GM21529 (cell line): ENCODE measurements at regions not wholly inside any gene's neighbourhood (a gene's known extent, or its start where the extent isn't known, plus 50 kb on each side); places are given as distances from the start of the nearest gene placed in this dataset.
A peak's percentile ranks its signal among the peaks of the same experiment; 100 is the strongest.
"Not testable (repeated sequence)": the region's sequence is repeated elsewhere in the genome, so short reads cannot be mapped to it uniquely, and the experiment has no call there.

Experiments
- ATAC-seq: cut with Tn5 transposase; IDR thresholded peaks from one replicate; pipeline ENCODE4 v1.9.1; 2021; ENCODE audit not compliant: unreplicated experiment

- ATAC-seq: not testable (repeated sequence)
Observed at GRCh38 chr9:64920147-64920546, 364.9 kb downstream of the FOXD4L5 start.

DNA sequence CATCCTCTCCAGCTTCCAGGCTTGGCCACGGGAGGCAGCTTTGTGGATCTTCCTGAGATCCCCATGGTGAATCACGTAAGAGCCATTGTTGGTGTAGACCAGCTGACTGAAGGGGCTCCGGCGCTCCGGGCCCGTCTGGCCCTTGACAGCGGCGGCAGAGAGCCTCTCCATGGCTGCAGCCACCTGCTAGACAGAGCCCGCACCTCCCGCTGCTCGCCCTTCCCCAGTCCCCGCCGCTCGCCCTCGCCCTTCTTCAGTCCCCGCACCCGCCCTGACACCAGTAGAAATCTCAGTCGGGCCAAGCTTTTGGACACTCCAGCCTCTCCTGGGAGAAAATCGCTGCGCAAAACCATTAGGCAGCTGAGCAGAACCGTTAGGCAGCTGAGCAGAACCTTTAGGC, 396.4 kb downstream of the FOXD4L5 start:
- ATAC-seq: not testable (repeated sequence)

- ATAC-seq: peak; percentile 44
Observed at GRCh38 chr9:64870594-64870993, 414.4 kb downstream of the FOXD4L5 start.
